GM21529 (cell line): ENCODE measurements at regions not wholly inside any gene's neighbourhood (a gene's known extent, or its start where the extent isn't known, plus 50 kb on each side); places are given as distances from the start of the nearest gene placed in this dataset.
"Not testable (repeated sequence)": the region's sequence is repeated elsewhere in the genome, so short reads cannot be mapped to it uniquely, and the experiment has no call there.

Experiments
- ATAC-seq: cut with Tn5 transposase; IDR thresholded peaks from one replicate; pipeline ENCODE4 v1.9.1; 2021; ENCODE audit not compliant: unreplicated experiment

GRCh38 chr5:56402266-56403220 is 169.4 kb upstream of the ANKRD55 start:
- ATAC-seq: no peak

GRCh38 chr5:56397796-56398195 is 164.7 kb upstream of the ANKRD55 start:
- ATAC-seq: not testable (repeated sequence)

- ATAC-seq: no peak
Measured at GRCh38 chr5:56396634-56397033, 163.5 kb upstream of the ANKRD55 start.

- ATAC-seq: no peak
Measured at GRCh38 chr5:56389261-56389660, 156.1 kb upstream of the ANKRD55 start.

GRCh38 chr5:56388229-56388985 is 155.3 kb upstream of the ANKRD55 start:
- ATAC-seq: no peak

GRCh38 chr5:56386046-56386445 is 152.9 kb upstream of the ANKRD55 start:
- ATAC-seq: no peak

GRCh38 chr5:56384186-56384585 is 151.1 kb upstream of the ANKRD55 start:
- no peak for ATAC-seq

- no peak for ATAC-seq
Measured at GRCh38 chr5:56383761-56384160, 150.6 kb upstream of the ANKRD55 start.

GRCh38 chr5:56382896-56383295 is 149.8 kb upstream of the ANKRD55 start:
- no peak for ATAC-seq

- no peak for ATAC-seq
Measured at GRCh38 chr5:56377573-56377972, 144.4 kb upstream of the ANKRD55 start.

GRCh38 chr5:56376128-56376527 is 143.0 kb upstream of the ANKRD55 start:
- no peak for ATAC-seq

GRCh38 chr5:56375011-56375410 is 141.9 kb upstream of the ANKRD55 start:
- no peak for ATAC-seq

- not testable (repeated sequence) for ATAC-seq
Measured at GRCh38 chr5:56372491-56372890, 139.4 kb upstream of the ANKRD55 start.

- no peak for ATAC-seq
Measured at GRCh38 chr5:56369361-56369811, 136.3 kb upstream of the ANKRD55 start.

GRCh38 chr5:56367748-56368147 is 134.6 kb upstream of the ANKRD55 start:
- ATAC-seq: no peak

GRCh38 chr5:56366986-56367385 is 133.9 kb upstream of the ANKRD55 start:
- no peak for ATAC-seq

GRCh38 chr5:56361398-56361797 is 128.3 kb upstream of the ANKRD55 start:
- ATAC-seq: no peak

- ATAC-seq: no peak
Measured at GRCh38 chr5:56360816-56361215, 127.7 kb upstream of the ANKRD55 start.

- no peak for ATAC-seq
Measured at GRCh38 chr5:56359809-56360685, 126.9 kb upstream of the ANKRD55 start.

GRCh38 chr5:56358703-56359681 is 125.9 kb upstream of the ANKRD55 start:
- ATAC-seq: no peak
